ENCODE measurements at regions not wholly inside any gene's neighbourhood (a gene's known extent, or its start where the extent isn't known, plus 50 kb on each side); places are given as distances from the start of the nearest gene placed in this dataset.

GRCh38 chr1:38781872-38782617 lies 77.5 kb downstream of the RRAGC start (continued):
- TF ChIP-seq POLR2AphosphoS5 (IDR thresholded peaks at IDR 0.05; ENCODE audit: low read depth) (no peak), REST (IDR thresholded peaks at IDR 0.05; ENCODE audit: unreplicated experiment) (no peak)

GRCh38 chr1:38780133-38780532 lies 79.4 kb downstream of the RRAGC start:
- H3F3A ChIP-seq (replicated peaks; ENCODE audit: low read depth), result no peaks in the 10 kb centered on the region
- no peaks in the 10 kb centered on the region for H3K9me3 Mint-ChIP-seq
- H3K27ac Mint-ChIP-seq, result no peak overlapping the region
- no peak overlapping the region for H2AFZ ChIP-seq
- DNase-seq (ENCODE audit: low spot score), result no peak
- no peak overlapping the region; the same call in 1 of the 2 replicates for H3K4me2 ChIP-seq
- H3K27me3 ChIP-seq (ENCODE audit: insufficient read depth), result no peaks in the 10 kb centered on the region
- no peaks in the 10 kb centered on the region for H3K79me2 ChIP-seq (replicated peaks; ENCODE audit: insufficient read depth)
- no peaks in the 10 kb centered on the region for H3K36me3 Mint-ChIP-seq (ENCODE audit: low read depth)
- no peaks in the 10 kb centered on the region for H3K36me3 ChIP-seq (ENCODE audit: insufficient read depth)
- no peak for TF ChIP-seq STAT1 (IDR thresholded peaks at IDR 0.05; ENCODE audit: unreplicated experiment)
- no peak for TF ChIP-seq REST (IDR thresholded peaks at IDR 0.05; ENCODE audit: unreplicated experiment)
- TF ChIP-seq CREB1 (CRISPR knock-in tag; IDR thresholded peaks at IDR 0.05; ENCODE audit: low read depth), result no peak
- no peak for TF ChIP-seq ZNF331 (CRISPR knock-in tag; IDR thresholded peaks at IDR 0.05; ENCODE audit: low read depth)
- no peak for TF ChIP-seq JUNB (IDR thresholded peaks at IDR 0.05; ENCODE audit: unreplicated experiment)
- no peak for TF ChIP-seq POLR2AphosphoS5 (IDR thresholded peaks at IDR 0.05; ENCODE audit: low read depth)
- no peaks in the 10 kb centered on the region for H3K9me2 ChIP-seq (ENCODE audit: insufficient read depth)
- peaks cover 20% of the 10 kb centered on the region; the same call in 1 of the 2 replicates for H3K4me1 ChIP-seq (ENCODE audit: insufficient read depth)
- no peak overlapping the region for H3K4me3 ChIP-seq
- no peak overlapping the region for H3K27ac ChIP-seq (ENCODE audit: low read depth)
- ATAC-seq, result peak; percentile 66
- H3K27me3 Mint-ChIP-seq (ENCODE audit: insufficient read depth, low read depth, poor library complexity), result no peaks in the 10 kb centered on the region
- H3K4me3 Mint-ChIP-seq, result no peak overlapping the region
- peaks cover 19% of the 10 kb centered on the region for H3K4me1 Mint-ChIP-seq
- H4K20me1 ChIP-seq (replicated peaks; ENCODE audit: insufficient read depth), result no peaks in the 10 kb centered on the region

All from GM23338 (cell line).